Activated T-helper 1 cell treated with anti-CD3 and anti-CD28 coated beads, Interleukin-12 subunit alpha, Interleukin-12 subunit beta, Interleukin-2, Interleukin-4 antibody, amounts not matched to agents 30 ng/mL and 10 ng/mL and 1 ng/mL, durations not matched to agents 14 hours and 24 hours and 36 hours (primary cell): ENCODE measurements at regions not wholly inside any gene's neighbourhood (a gene's known extent, or its start where the extent isn't known, plus 50 kb on each side); places are given as distances from the start of the nearest gene placed in this dataset.
"Not testable (repeated sequence)": the region's sequence is repeated elsewhere in the genome, so short reads cannot be mapped to it uniquely, and the experiment has no call there.

Experiments used
- DNase-seq: peaks from one replicate; pipeline ENCODE4 v3.0.0; 2021; ENCODE audit warnings: low spot score
- H3K27ac Mint-ChIP-seq: one replicate; pipeline ENCODE4 v1.8.0; 2021; ENCODE audit warnings: mild to moderate bottlenecking, mixed read lengths
- H3K27me3 Mint-ChIP-seq: one replicate; pipeline ENCODE4 v1.8.0; 2022; ENCODE audit warnings: mild to moderate bottlenecking, moderate library complexity, mixed read lengths; ENCODE audit not compliant: insufficient read depth
- H3K36me3 Mint-ChIP-seq: one replicate; pipeline ENCODE4 v1.8.0; 2021; ENCODE audit warnings: low read depth, mixed read lengths
- H3K4me1 Mint-ChIP-seq: one replicate; pipeline ENCODE4 v1.8.0; 2021; ENCODE audit warnings: low read depth, mixed read lengths
- H3K4me3 Mint-ChIP-seq: one replicate; pipeline ENCODE4 v1.8.0; 2021; ENCODE audit warnings: mild to moderate bottlenecking, moderate library complexity, mixed read lengths
- H3K9me3 Mint-ChIP-seq: one replicate; pipeline ENCODE4 v1.8.0; 2021; ENCODE audit warnings: mixed read lengths
- intact Hi-C: fragments of 100-400 bp; cut with micrococcal nuclease; formaldehyde crosslinking; loops from one replicate; pipeline ENCODE4 v1.15.1; 2024

DNA sequence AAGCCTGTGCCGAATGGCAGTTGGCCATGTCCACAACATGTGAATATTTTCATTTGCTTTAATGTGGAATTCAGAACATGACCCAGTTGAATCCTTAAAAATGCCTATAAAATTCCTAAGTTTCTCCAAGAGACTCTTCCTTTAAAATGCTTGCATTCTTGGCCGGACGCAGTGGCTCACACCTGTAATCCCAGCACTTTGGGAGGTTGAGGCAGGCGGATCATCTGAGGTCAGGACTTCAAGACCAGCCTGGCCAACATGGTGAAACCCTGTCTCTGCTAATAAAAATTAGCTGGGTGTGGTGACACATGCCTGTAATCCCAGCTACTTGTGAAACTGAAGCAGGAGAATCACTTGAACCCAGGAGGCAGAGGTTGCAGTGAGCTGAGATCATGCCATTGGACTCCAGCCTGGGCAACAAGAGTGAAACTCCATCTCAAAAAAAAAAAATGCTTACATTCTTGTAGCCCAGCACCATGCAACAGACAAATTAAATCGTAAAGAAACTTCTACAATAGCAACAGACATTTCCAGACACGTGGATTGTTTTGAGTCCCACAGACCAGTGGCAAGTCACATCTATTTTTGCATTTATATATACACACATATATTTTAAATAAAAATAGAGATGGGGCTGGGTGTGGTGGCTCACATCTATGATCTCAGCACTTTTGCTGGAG lies 274.4 kb downstream of the GOLGA6L6 start:
- intact Hi-C loops, H3K36me3 Mint-ChIP-seq, DNase-seq, H3K27ac Mint-ChIP-seq, H3K4me1 Mint-ChIP-seq, H3K9me3 Mint-ChIP-seq, H3K27me3 Mint-ChIP-seq, H3K4me3 Mint-ChIP-seq: not testable (repeated sequence)

DNA sequence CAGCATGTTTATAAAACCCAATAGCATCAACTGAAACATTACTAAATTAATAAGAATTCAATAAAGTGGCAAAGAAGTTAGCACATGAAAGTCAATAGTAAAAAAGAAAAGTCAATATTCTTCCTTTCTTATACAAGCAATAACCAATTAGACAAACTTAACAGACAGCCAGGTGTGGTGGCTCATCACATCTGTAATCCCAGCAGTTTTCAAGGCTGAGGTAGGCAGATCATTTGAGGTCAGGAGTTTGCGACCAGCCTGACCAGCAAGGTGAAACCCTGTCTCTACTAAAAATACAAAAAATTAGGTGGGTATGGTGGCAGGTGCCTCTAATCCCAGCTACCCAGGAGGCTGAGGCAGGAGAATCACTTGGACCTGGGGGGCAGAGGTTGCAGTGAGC lies 275.9 kb downstream of the GOLGA6L6 start:
- H3K27ac Mint-ChIP-seq, H3K27me3 Mint-ChIP-seq, H3K9me3 Mint-ChIP-seq, H3K4me3 Mint-ChIP-seq, H3K4me1 Mint-ChIP-seq, H3K36me3 Mint-ChIP-seq, intact Hi-C loops, DNase-seq: not testable (repeated sequence)

DNA sequence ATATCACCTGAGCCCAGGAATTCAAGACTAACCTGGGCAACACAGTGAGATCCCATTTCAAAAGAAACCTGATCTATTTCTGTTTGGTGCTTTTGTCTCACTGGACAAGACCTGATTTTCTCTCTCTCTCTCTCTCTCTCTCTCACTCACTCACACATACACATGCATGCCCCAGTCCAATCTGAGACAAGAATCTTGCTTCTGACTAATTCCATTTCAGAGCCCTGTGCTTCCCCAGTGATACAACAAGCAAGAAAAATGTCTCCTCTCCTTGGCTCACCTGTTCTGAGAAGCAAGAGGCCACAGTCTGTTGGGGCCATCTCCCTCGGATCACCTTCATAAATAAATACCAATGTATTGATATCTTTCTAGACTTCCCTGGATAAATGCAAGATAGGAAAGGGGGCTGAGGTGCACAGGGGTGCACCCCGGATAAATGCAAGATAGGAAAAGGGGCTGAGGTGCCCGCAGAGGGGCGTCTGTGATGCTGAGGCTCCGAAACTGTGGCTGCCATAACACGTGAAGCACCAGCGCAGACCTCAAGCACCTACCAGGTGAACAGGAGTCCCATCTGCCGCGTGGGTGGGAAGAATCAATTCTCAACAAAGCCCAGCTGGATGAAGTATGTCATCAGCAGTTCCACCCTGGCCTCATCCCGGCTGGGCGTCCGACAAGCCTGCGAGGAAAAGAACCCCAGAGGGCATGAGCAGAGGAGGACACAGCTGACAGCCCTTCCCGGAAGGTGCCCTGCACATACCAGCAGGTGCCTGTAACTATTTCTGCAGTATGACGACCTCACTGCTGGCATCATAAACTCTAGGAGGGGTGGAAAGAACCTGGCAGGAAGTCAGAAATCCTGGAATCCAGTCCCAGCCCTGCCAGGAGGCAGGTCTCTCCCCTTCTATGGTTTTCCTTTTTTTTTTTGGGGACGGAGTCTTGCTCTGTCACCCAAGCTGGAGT lies 280.0 kb downstream of the GOLGA6L6 start:
- H3K27ac Mint-ChIP-seq, H3K4me3 Mint-ChIP-seq, H3K4me1 Mint-ChIP-seq, H3K27me3 Mint-ChIP-seq, DNase-seq, intact Hi-C loops, H3K36me3 Mint-ChIP-seq, H3K9me3 Mint-ChIP-seq: not testable (repeated sequence)

DNA sequence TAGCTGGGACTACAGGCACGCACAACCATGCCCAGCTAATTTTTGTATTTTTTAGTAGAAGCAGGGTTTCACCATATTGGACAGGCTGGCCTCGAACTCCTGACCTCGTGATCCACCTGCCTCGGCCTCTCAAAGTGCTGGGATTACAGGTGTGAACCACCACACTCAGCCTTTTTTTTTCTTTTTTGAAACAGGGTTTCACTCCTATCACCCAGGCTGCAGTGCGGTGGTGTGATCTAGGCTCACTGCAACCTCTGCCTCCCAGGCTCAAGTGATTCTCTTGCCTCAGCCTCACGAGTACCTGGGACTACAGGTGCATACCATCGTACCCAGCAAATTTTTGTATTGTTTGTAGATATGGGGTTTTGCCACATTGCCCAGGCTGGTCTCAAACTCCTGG lies 280.9 kb downstream of the GOLGA6L6 start:
- H3K27me3 Mint-ChIP-seq, H3K27ac Mint-ChIP-seq, H3K4me3 Mint-ChIP-seq, intact Hi-C loops, H3K4me1 Mint-ChIP-seq, H3K9me3 Mint-ChIP-seq, DNase-seq, H3K36me3 Mint-ChIP-seq: not testable (repeated sequence)

DNA sequence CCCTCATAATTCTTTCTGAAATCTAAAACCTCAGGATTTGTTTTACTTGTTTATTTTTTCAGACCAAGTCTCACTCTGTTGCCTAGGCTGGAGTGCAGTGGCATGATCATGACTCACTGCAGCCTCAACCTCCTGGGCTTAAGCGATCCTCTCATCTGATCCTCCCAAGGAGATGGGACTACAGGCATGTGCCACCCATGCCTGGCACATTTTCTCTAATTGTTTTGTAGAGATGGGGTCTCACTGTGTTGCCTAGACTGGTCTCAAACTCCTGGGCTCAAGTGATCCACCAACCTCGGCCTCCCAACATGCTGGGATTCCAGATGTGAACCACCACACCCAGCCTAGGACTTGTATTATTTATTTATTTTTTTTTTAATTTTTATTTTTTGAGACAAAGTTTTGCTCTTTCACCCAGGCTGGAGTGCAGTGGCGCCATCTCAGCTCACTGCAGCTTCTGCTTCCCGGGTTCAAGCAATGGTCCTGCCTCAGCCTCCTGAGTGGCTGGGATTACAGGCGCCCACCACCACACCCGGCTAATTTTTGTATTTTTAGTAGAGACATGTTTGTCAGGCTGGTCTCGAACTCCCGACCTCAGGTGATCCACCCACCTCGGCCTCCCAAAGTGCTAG lies 281.9 kb downstream of the GOLGA6L6 start:
- H3K4me1 Mint-ChIP-seq, H3K4me3 Mint-ChIP-seq, H3K27me3 Mint-ChIP-seq, H3K36me3 Mint-ChIP-seq, H3K9me3 Mint-ChIP-seq, intact Hi-C loops, H3K27ac Mint-ChIP-seq, DNase-seq: not testable (repeated sequence)

DNA sequence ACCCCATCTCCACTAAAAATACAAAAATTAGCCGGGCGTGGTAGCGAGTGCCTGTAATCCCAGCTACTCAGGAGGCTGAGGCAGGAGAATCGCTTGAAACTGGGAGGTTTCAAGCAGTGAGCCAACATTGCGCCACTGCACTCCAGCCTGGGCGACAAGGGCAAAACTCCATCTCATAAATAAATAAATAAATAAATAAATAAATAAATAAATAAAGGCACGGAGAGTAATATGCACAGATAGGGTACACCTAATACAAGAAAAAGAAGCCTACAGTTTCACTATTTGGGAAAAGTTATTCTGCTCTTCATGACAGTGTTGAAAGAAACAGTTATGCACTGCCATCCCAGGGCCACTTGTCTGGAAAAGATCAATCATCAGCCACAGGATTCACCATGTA lies 285.2 kb downstream of the GOLGA6L6 start:
- H3K9me3 Mint-ChIP-seq, H3K36me3 Mint-ChIP-seq, H3K27me3 Mint-ChIP-seq, H3K27ac Mint-ChIP-seq, intact Hi-C loops, H3K4me1 Mint-ChIP-seq, H3K4me3 Mint-ChIP-seq, DNase-seq: not testable (repeated sequence)

DNA sequence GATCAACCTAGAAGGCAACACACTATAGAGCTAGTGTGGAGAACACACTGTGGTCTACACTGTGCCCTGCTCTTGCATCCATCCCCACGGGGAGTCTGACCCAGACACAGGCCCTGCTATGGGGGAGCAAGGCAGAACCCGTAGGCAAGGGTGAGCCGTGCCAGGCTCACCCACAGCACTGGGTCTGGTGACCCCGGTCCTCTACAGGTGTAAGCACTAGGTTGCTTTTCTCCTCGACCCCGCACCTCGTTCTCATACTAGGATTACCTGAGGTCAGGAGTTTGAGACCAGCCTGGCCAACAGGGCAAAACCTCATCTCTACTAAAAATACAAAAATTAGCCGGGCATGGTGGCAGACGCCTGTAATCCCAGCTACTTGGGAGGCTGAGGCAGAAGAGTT lies 286.0 kb downstream of the GOLGA6L6 start:
- H3K9me3 Mint-ChIP-seq, H3K36me3 Mint-ChIP-seq, H3K4me3 Mint-ChIP-seq, H3K27ac Mint-ChIP-seq, DNase-seq, H3K4me1 Mint-ChIP-seq, intact Hi-C loops, H3K27me3 Mint-ChIP-seq: not testable (repeated sequence)

DNA sequence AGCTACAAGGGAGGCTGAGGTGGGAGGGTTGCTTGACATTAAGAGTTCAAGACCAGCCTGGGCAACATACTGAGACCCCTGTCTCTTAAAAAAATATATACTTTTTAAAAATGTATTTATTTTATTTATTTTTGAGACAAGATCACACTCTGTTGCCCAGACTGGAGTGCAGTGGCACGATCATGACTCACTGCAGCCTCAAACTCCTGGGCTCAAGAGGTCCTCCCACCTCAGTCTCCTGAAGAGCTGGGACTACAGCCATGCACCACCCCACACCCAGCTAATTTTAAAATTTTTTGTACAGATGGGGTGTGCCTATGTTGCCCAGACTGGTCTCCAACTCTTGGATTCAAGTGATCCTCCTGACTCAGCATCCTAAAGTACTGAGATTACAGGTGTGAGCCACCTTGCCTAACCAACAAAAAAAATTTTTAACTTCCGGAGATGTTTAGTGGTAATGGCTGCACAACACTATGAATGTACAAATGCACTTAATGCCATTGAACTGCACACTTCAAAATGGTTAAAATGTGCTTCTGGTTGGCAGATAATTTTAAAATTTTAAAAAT lies 288.5 kb downstream of the GOLGA6L6 start:
- H3K9me3 Mint-ChIP-seq, H3K4me3 Mint-ChIP-seq, H3K4me1 Mint-ChIP-seq, intact Hi-C loops, H3K36me3 Mint-ChIP-seq, H3K27ac Mint-ChIP-seq, H3K27me3 Mint-ChIP-seq, DNase-seq: not testable (repeated sequence)

DNA sequence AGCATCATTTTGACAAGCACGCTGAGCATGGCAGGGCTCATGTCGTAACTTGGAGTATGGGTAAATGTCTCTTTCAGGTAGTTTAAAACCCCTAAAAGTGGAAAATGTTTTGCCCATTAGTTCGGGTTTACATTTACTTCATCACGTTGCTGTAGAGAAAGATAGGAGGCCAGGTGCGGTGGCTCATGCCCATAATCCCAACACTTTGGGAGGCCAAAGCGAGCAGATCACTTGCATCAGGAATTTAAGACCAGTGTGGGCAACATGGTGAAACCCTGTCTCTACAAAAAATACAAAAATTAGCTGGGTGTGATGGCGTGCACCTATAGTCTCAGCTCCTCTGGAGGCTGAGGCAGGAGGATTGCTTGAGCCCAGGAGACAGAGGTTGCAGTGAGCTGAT lies 289.6 kb downstream of the GOLGA6L6 start:
- H3K27ac Mint-ChIP-seq, DNase-seq, H3K4me1 Mint-ChIP-seq, H3K36me3 Mint-ChIP-seq, H3K27me3 Mint-ChIP-seq, H3K4me3 Mint-ChIP-seq, intact Hi-C loops, H3K9me3 Mint-ChIP-seq: not testable (repeated sequence)

DNA sequence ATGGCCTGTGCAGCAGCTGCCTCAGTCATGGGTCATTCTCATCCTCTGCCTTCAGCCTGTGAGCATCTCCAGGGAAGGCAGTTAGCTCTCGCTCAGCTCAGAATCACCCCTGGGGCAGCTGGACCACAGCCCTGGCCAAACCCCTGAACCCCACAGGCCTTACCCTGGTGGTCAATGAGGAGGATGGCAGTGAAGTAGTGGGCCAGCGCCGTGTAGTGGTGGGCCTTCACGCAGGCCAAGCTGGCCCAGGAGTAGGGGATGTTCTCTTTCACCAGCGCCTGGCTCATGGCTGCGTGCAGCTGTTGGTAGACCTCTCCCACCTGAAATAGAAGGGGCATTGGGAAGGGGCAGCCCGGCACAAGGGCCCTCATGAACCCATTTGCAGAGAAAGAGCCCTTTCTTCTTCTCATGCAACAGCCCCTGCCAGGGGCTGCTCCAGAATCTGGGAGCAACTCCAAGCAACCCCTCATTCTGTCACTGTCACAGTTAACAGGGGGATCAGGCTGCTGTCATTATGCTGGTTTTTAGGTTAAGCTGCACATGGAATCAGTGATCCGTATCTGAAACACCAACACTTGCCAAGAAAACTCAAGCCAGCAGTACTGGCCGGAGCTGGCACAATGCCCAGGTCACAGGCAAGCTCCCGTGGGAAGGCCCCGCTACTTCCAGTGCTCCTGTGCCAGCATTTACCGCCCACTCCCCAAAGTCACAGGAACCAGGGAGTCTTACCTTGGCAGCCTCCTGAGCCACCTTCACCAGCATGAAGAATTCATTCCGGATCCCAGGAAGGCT lies 290.2 kb downstream of the GOLGA6L6 start:
- H3K9me3 Mint-ChIP-seq, intact Hi-C loops, H3K4me1 Mint-ChIP-seq, H3K4me3 Mint-ChIP-seq, H3K27me3 Mint-ChIP-seq, H3K36me3 Mint-ChIP-seq, H3K27ac Mint-ChIP-seq, DNase-seq: not testable (repeated sequence)

DNA sequence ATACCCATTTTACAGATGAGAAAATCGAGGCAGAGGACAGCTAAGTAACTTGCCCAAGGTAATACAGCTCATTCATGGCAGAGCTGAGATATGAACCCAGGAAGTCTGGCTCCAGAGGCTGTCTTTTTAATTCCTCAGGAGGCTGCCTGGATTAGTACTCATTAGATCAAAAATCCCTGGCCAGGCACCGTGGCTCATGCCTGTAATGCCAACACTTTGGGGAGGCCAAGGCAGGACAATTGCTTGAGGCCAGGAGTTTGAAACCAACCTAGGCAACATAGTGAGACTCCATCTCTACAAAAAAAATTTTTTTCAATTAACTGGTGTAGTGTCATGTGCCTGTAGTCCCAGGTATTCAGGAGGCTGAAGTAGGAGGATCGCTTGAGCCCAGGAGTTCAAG lies 291.4 kb downstream of the GOLGA6L6 start:
- H3K4me1 Mint-ChIP-seq, DNase-seq, H3K27ac Mint-ChIP-seq, intact Hi-C loops, H3K36me3 Mint-ChIP-seq, H3K4me3 Mint-ChIP-seq, H3K27me3 Mint-ChIP-seq, H3K9me3 Mint-ChIP-seq: not testable (repeated sequence)

DNA sequence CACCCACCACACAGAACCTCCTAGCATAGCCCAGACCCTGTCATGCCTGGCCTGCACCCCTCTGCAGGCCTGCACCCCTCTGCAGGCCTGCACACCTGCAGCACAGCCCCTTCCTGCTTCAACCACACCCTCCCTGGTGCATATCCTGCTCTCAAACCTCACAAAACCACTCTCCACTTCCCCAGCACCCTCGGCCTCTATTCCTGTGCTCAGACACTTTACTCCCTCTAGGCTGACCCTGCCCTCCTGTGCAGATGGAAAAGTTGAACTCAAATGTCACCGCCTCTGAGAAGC lies 292.0 kb downstream of the GOLGA6L6 start:
- H3K36me3 Mint-ChIP-seq, H3K4me3 Mint-ChIP-seq, H3K27me3 Mint-ChIP-seq, H3K9me3 Mint-ChIP-seq, DNase-seq, H3K4me1 Mint-ChIP-seq, H3K27ac Mint-ChIP-seq, intact Hi-C loops: not testable (repeated sequence)
